Stimulated activated CD4-positive, alpha-beta T cell treated with anti-CD3 and anti-CD28 coated beads, Interleukin-12 subunit alpha, Interleukin-12 subunit beta, amount 100 ng/mL, for 48 hours (primary cell): ENCODE measurements at regions not wholly inside any gene's neighbourhood (a gene's known extent, or its start where the extent isn't known, plus 50 kb on each side); places are given as distances from the start of the nearest gene placed in this dataset.
"Not testable (repeated sequence)": the region's sequence is repeated elsewhere in the genome, so short reads cannot be mapped to it uniquely, and the experiment has no call there.

ENCODE experiments used
- DNase-seq, 3 donors: peaks; one replicate each; pipeline ENCODE4 v3.0.0-alpha.2; 2020; ENCODE audit warnings: low read depth in 2 of 3, low spot score in 1 of 3

- DNase-seq, result no peak
Measured at GRCh38 chr3:177795216-177795615, 597.9 kb upstream of the TBL1XR1 start.

- DNase-seq, result no peak
Measured at GRCh38 chr3:177795859-177796258, 598.6 kb upstream of the TBL1XR1 start.

DNA sequence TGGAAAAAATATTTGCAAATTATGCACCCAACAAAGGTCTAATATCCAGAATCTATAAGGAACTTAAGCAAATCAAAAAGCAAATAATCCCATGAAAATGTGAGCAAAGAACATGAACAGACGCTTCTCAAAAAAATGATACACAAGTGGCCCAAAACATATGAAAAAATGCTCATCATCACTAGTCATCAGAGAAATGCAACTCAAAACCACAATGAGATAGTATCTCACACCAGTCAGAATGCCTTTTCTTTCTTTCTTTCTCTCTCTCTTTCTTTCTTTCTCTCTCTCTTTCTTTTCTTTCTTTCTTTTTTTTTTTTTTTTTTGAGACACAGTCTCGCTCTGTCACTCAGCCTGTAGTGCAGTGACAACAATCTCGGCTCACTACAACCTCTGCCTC, 602.9 kb upstream of the TBL1XR1 start:
- not testable (repeated sequence) for DNase-seq

- no peak for DNase-seq
Measured at GRCh38 chr3:177800561-177800960, 603.3 kb upstream of the TBL1XR1 start.

GRCh38 chr3:177802151-177802900, 605.0 kb upstream of the TBL1XR1 start:
- no peak for DNase-seq

DNA sequence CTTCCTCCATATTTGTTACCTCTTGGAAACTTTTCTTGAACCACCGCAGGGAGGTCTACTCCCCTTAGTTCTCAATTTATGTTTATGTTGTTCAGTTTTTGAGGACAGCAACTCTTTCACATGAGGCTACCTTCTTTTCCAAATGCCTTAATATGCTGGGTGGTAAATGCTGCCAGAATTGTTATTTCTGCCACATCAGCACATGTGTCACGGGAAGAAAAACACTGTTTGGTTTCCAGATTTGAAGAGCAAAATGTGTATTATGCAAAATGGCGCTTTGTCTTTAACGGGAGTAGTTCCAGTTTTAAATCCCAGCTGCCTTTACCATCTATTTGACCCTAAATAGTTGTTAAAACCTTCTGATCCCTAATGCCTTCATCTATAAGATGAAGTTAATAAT, 606.2 kb upstream of the TBL1XR1 start:
- DNase-seq, result no peak

- no peak for DNase-seq
Measured at GRCh38 chr3:177804032-177804431, 606.8 kb upstream of the TBL1XR1 start.

DNA sequence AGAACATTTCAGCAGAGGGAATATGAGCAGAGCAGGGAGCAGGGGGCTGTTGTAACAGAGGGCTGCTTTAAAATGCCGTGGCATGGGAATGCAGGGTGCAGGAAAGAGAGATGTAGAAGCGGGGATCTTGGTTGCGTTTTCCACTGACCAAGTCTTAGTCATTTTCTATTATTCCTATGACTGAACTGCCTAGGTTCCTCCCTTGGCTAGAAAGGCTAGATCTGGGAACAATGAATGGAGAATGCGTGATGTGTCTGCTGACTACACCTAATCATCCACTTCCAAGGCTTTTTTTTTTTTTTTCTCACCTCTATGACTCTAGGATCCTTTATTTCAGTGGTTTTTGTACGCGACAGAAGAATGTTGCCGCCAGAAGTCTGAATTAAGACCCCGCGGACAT, 607.4 kb upstream of the TBL1XR1 start:
- no peak for DNase-seq

DNA sequence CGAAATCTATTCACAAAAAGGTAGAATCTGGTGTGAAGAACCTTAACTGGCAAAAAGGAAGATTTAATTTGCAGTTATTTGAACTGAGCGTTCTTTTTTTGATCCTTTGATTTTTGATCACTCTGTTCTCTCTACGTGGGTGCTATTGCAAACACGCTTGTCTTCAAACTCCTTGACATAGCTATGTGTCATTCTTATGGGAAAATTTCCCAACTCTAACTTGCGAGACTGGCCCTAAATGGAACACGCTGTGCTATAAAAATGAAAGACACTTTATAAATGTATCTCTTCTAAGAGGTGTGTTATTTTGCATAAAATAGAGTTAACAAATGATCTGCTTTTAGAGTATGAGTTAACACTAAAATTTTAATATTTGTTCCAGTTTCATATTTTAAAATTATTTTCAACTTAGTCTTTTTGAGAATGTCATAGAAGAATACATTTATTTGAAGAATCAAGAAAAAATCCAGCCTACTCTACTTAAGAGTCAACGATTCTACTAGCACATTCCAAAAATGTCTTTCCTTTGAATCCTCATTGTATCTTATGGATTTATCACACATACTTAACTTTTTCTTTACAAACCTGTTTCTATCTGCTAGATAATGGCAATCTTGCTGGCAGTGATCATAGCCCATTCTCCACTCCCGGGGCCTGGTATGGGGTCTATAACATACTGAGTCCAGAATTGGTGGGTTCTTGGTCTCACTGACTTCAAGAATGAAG, 610.0 kb upstream of the TBL1XR1 start:
- no peak for DNase-seq

- not testable (repeated sequence) for DNase-seq
Measured at GRCh38 chr3:177808928-177809478, 611.7 kb upstream of the TBL1XR1 start.

DNA sequence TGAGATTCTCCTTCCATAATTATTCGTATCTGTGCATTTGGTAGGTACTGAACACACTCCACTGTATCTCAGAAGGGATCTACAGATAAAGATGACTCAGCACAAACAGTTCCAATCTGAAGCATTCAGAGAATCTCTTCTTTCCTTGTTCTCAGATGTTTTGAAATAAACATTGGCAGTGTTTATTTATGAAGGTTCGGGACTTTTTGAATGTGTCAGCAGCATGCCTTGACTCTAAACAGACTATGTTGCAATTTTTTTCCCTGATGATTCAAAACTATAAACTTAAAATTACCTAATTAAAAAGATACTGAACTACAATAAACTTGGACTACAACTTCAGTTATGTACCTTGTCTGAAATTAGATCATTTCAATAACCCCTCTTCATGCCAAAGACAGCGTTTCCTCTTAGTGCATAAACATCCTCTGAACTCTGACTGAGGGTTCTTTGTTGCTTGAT, 612.9 kb upstream of the TBL1XR1 start:
- DNase-seq, result no peak

GRCh38 chr3:177811112-177811511, 613.8 kb upstream of the TBL1XR1 start:
- no peak for DNase-seq

- no peak for DNase-seq
Measured at GRCh38 chr3:177811835-177812234, 614.6 kb upstream of the TBL1XR1 start.

DNA sequence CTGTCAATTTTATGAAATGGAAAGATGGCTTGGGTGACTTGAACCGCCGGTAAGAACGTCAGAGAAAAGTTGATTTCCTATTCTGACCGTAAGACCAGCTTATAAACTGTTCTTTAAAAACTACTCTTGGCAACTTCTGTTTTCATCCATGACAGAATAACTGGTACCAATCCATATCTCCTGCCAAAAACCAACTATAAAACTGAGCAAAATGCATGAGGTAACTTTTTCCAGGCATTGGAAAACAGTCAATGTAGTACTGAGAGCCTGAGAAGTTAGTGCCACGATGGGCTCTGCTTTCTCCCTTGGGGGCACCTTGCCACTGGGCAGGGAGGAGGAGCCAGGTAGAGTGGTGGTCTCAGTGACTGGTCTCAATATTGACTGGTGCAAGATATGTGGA, 615.2 kb upstream of the TBL1XR1 start:
- DNase-seq, result no peak

DNA sequence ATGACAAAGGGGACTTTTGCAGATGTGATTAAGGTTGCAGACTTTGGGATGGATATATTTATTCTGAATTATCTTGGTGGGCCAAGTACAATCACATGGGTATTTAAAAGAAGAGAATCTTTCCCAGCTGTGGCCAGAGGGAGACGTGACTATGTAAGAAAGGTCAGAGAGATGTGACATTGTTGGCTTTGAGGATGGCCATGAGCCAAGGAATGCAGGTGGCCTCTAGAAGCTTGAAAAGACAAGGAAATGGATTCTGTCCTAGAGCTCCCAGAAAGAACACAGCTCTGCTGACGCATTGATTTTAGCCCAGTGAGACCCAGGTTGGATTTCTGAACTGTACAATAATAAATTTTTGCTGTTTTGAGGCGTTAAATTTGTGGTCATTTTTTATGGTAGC, 616.0 kb upstream of the TBL1XR1 start:
- no peak for DNase-seq

- DNase-seq, result no peak
Measured at GRCh38 chr3:177816667-177817208, 619.5 kb upstream of the TBL1XR1 start.

DNA sequence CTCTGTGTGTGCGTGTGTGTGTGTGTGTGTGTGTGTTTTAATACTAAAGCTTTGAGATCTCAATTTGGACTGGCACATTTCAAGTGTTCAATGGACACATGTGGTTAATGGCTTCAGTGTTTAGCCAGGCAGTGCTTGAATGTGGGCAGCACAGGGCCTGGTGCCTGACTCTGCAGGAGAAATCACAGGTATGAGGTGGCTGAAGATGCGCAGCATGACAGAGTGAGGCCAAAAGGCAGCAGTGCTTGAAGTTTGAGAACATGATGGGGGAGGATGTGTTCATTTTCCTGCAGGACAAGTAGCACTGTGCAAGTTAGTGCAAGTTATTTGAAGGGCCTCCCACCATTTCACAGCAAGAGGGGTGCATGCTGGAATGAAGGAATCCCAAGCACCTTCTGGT, 620.5 kb upstream of the TBL1XR1 start:
- DNase-seq, result no peak

DNA sequence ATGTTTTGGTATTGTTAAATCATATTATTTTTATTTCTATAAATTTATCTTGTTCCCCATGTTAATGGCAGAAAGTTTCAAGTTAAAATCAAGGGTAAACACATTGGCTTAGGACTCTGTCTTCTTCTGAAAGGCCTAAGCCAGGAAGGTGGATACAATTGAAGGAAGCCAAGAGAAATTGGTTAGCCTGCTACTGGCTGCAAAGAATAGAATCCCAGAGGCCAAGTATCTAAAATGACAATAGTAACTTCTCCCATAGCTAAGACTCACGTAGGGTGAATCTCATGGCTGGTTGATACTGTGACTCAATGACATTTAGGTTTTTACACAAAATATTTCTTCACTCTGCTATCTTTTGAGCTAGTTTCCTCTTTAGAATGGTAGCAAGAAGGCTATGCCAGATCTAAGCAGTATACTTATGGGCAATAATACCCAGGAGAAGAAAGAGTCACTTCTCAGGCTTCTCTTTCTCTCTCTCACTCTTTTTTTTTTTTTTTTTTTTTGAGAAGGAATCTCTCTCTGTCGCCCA, 621.5 kb upstream of the TBL1XR1 start:
- no peak for DNase-seq

DNA sequence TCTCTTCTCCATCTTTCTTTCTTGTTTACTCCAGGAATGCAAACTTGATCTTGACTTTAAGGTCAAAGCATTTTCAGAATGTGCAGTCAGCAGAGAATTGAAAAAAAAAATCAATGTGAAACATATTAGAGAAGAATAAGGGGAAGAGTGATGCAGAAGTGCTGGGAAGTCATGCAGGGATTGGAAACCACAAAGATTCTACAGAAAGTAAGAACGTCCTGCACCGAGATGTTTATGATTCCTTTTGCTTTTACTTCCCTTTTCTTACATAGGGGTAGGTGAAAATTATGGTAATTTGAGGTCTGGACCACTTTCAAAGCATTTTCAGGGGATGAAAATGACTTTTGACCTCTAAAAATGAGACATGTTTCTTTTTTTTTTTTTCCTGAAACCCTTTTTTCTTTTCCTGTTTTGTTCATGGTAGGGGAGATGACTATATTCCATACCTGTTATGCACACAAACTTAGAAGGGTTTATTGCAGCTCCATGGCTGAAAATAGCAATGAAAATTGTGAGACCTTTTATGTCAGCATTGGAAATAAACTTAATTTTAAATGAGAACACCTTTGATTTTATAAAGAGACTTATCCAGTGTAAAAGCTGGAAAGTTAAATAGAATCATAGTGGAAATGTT, 623.5 kb upstream of the TBL1XR1 start:
- DNase-seq, result no peak

- no peak for DNase-seq
Measured at GRCh38 chr3:177822681-177823096, 625.4 kb upstream of the TBL1XR1 start.

- DNase-seq, result no peak
Measured at GRCh38 chr3:177823701-177824189, 626.5 kb upstream of the TBL1XR1 start.
